IMR-90 (cell line): ENCODE measurements at regions not wholly inside any gene's neighbourhood (a gene's known extent, or its start where the extent isn't known, plus 50 kb on each side); places are given as distances from the start of the nearest gene placed in this dataset.

Experiments used
- ATAC-seq: fragments of 200-7000 bp; cut with Tn5 transposase; 2 replicates; pipeline ENCODE4 v1.9.1; 2020; ENCODE audit warnings: low read depth, mild to moderate bottlenecking, moderate library complexity
- BruUV-seq: library from RNA; stranded (reverse); fragments of 400-500 nt; replicated peaks from 2 replicates; lab custom pipeline; 2021; lab: Mats Ljungman, UMichigan
- CTCF ChIA-PET: fragments of 300-600 bp; formaldehyde crosslinking; extraction: SDS; loops from one replicate; lab custom pipeline; 2021; ENCODE audit warnings: antibody characterized with exemption; lab: Yijun Ruan, JAX
- POLR2A ChIA-PET: fragments of 300-600 bp; sonication (Branson Sonifier 250); formaldehyde crosslinking; loops from one replicate; lab custom pipeline; 2022; ENCODE audit warnings: antibody characterized with exemption; ENCODE audit not compliant: unreplicated experiment; lab: Charles Lee
- DNase-seq: peaks from one replicate; pipeline ENCODE4 v3.0.0; 2013
- H2AFZ ChIP-seq: replicated peaks from 2 replicates; pipeline ENCODE3; 2013; ENCODE audit warnings: low read length, mild to moderate bottlenecking; ENCODE audit not compliant: poor library complexity
- H2AK5ac ChIP-seq: 2 replicates; pipeline ENCODE4 v1.6.1; 2013; ENCODE audit warnings: low read depth, low read length, inconsistent platforms
- H2AK9ac ChIP-seq: replicated peaks from 2 replicates; pipeline ENCODE3; 2013; ENCODE audit warnings: mild to moderate bottlenecking, low read depth, low read length, moderate library complexity; ENCODE audit not compliant: poor library complexity
- H2BK120ac ChIP-seq: 2 replicates; pipeline ENCODE4 v1.6.1; 2013; ENCODE audit warnings: low read depth, low read length, inconsistent platforms
- H2BK15ac ChIP-seq: 3 replicates; pipeline ENCODE4 v1.6.1; 2013; ENCODE audit warnings: low read depth, low read length, inconsistent platforms
- H2BK20ac ChIP-seq: 2 replicates; pipeline ENCODE4 v1.6.1; 2013; ENCODE audit warnings: low read depth, mild to moderate bottlenecking, inconsistent platforms, low read length, moderate library complexity
- H2BK5ac ChIP-seq: 2 replicates; pipeline ENCODE4 v1.6.1; 2013; ENCODE audit warnings: mild to moderate bottlenecking, low read depth, low read length, inconsistent platforms; ENCODE audit not compliant: poor library complexity, severe bottlenecking
- H3K14ac ChIP-seq: replicated peaks from 2 replicates; pipeline ENCODE4 v1.6.1; 2013; ENCODE audit warnings: low read depth, low read length, inconsistent platforms
- H3K18ac ChIP-seq: 2 replicates; pipeline ENCODE4 v1.6.1; 2013; ENCODE audit warnings: low read depth, low read length, control low read depth
- H3K23ac ChIP-seq: 2 replicates; pipeline ENCODE4 v1.6.1; 2013; ENCODE audit warnings: low read depth, low read length, inconsistent platforms
- H3K27ac ChIP-seq: 2 replicates; pipeline ENCODE4 v1.5.1; 2013; ENCODE audit warnings: mild to moderate bottlenecking, control low read depth, low read length; ENCODE audit not compliant: insufficient read depth
- H3K27me3 ChIP-seq: 2 replicates; pipeline ENCODE4 v1.6.1; 2013; ENCODE audit warnings: low read length; ENCODE audit not compliant: control insufficient read depth, insufficient read depth
- H3K36me3 ChIP-seq: 2 replicates; pipeline ENCODE4 v1.6.1; 2013; ENCODE audit warnings: low read length, mixed read lengths; ENCODE audit not compliant: control insufficient read depth, insufficient read depth
- H3K4ac ChIP-seq: 2 replicates; pipeline ENCODE4 v1.6.1; 2013; ENCODE audit warnings: low read depth, low read length, inconsistent platforms
- H3K4me1 ChIP-seq: 2 replicates; pipeline ENCODE4 v1.6.1; 2013; ENCODE audit warnings: low read length, mixed read lengths; ENCODE audit not compliant: control insufficient read depth, insufficient read depth
- H3K4me2 ChIP-seq: 2 replicates; pipeline ENCODE4 v1.6.1; 2013; ENCODE audit warnings: low read depth, mild to moderate bottlenecking, control low read depth, low read length, moderate library complexity
- H3K4me3 ChIP-seq: 2 replicates; pipeline ENCODE4 v1.5.1; 2013; ENCODE audit warnings: low read depth, mild to moderate bottlenecking, control low read depth, low read length, moderate library complexity; ENCODE audit not compliant: insufficient read depth
- H3K56ac ChIP-seq: 2 replicates; pipeline ENCODE4 v1.6.1; 2013; ENCODE audit warnings: low read length, inconsistent platforms; ENCODE audit not compliant: insufficient read depth; ENCODE audit errors: extremely low read depth
- H3K79me1 ChIP-seq, 2 experiments: 2 replicates each; pipeline ENCODE4 v1.6.1; 2013; ENCODE audit warnings: low read length in 2 of 2, inconsistent platforms in 1 of 2, low read depth in 1 of 2
- H3K9ac ChIP-seq: 2 replicates; pipeline ENCODE4 v1.6.1; 2013; ENCODE audit warnings: low read depth, low read length, control low read depth
- H3K9me1 ChIP-seq: 2 replicates; pipeline ENCODE4 v1.6.1; 2013; ENCODE audit warnings: low read length, inconsistent platforms; ENCODE audit not compliant: insufficient read depth
- H3K9me3 ChIP-seq: 2 replicates; pipeline ENCODE4 v1.6.1; 2013; ENCODE audit warnings: low read length; ENCODE audit not compliant: control insufficient read depth, insufficient read depth
- H4K20me1 ChIP-seq: 2 replicates; pipeline ENCODE4 v1.6.1; 2013; ENCODE audit warnings: low read length, inconsistent platforms; ENCODE audit not compliant: insufficient read depth
- H4K5ac ChIP-seq: 2 replicates; pipeline ENCODE4 v1.6.1; 2013; ENCODE audit warnings: mild to moderate bottlenecking, low read depth, low read length, control low read depth
- H4K8ac ChIP-seq, 2 experiments: 2 replicates each; pipeline ENCODE4 v1.6.1; 2013; ENCODE audit warnings: low read depth in 2 of 2, low read length in 2 of 2, control low read depth in 1 of 2, inconsistent platforms in 1 of 2
- H4K91ac ChIP-seq: 2 replicates; pipeline ENCODE4 v1.6.1; 2013; ENCODE audit warnings: low read depth, low read length, inconsistent platforms; ENCODE audit not compliant: insufficient read depth
- MAFK ChIP-seq: IDR thresholded peaks from 2 replicates; pipeline ENCODE4 v1.6.1; 2012; ENCODE audit warnings: low read depth, low read length, improper control_type of control experiment
- RAD21 ChIP-seq: IDR thresholded peaks from 2 replicates; pipeline ENCODE4 v1.6.1; 2012; ENCODE audit warnings: low read length, improper control_type of control experiment
- WGBS, 2 experiments: methylation state at CpG; one replicate each; pipeline versions ENCODE4 v1.1.5 to v1.1.7; 2013; ENCODE audit warnings: missing lambda C conversion rate in 2 of 2; ENCODE audit not compliant: insufficient read length in 1 of 2; ENCODE audit errors: extremely low coverage in 2 of 2; 5-methylcytosine and 5-hydroxymethylcytosine counted together
- dilution Hi-C: fragments of 300-500 bp; cut with HindIII; formaldehyde crosslinking; loops from one replicate; pipeline ENCODE4 v1.14.3; 2018; ENCODE audit warnings: low sequenced_read_pairs; ENCODE audit not compliant: unreplicated experiment
- in situ Hi-C: fragments of 300-500 bp; cut with MboI; formaldehyde crosslinking; loops from 3 replicates; pipeline ENCODE4 v1.14.3; 2019; ENCODE audit warnings: low sequenced_read_pairs, inconsistent platforms, mixed read lengths
- intact Hi-C: fragments of 100-400 bp; cut with micrococcal nuclease; formaldehyde crosslinking; loops from 2 replicates; pipeline ENCODE4 v1.10.0; 2022

DNA sequence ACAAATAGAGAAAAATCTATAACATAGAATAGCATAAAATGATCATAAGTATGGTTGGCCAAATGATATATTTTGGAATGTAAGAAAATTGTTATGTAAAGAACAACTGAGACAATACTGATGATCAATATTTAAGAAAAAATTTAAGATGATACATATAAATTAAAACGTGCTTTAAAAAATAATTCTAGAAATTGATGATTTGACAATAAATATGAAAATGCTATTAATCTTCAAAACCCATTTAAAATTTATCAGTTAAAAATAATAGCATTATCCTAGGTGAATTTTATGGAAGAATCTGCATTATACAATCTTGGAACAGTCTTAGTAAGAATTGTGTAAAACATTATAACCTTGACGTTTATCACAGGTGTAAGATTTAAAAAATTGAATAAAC lies 95.1 kb upstream of the DACH1 start:
- no peaks in the 10 kb centered on the region for H3K79me1 ChIP-seq
- ATAC-seq (no peak), DNase-seq (no peak)
- H2BK5ac ChIP-seq, result no peak overlapping the region
- H4K5ac ChIP-seq, result no peak overlapping the region
- H3K4ac ChIP-seq, result no peak overlapping the region
- no peak overlapping the region for H3K27ac ChIP-seq
- dilution Hi-C loops (no loop called here), in situ Hi-C loops (no loop called here), intact Hi-C loops (no loop called here)
- H2AK5ac ChIP-seq, result no peak overlapping the region
- H3K56ac ChIP-seq, result no peak overlapping the region
- H2BK20ac ChIP-seq, result no peak overlapping the region
- no peaks in the 10 kb centered on the region for H3K9me1 ChIP-seq
- H3K9ac ChIP-seq, result no peak overlapping the region
- no TSS peak for BruUV-seq
- no peak overlapping the region for H3K18ac ChIP-seq
- H3K4me2 ChIP-seq, result no peak overlapping the region
- TF ChIP-seq RAD21 (no peak), MAFK (peak; percentile 56)
- H2AK9ac ChIP-seq, result no peak overlapping the region
- WGBS, 2 experiments, result no CpG with 5 or more reads among the region's 2 CpGs
- no peak overlapping the region for H2BK15ac ChIP-seq
- H4K91ac ChIP-seq, result no peak overlapping the region
- no peaks in the 10 kb centered on the region for H3K27me3 ChIP-seq
- no peaks in the 10 kb centered on the region for H3K36me3 ChIP-seq
- CTCF ChIA-PET, result no interaction called here
- no peaks in the 10 kb centered on the region for H3K4me1 ChIP-seq
- no peak overlapping the region for H3K4me3 ChIP-seq
- no peaks in the 10 kb centered on the region; the same call in 1 of the 2 replicates for H3K9me3 ChIP-seq
- no peaks in the 10 kb centered on the region for H4K20me1 ChIP-seq
- H3K14ac ChIP-seq, result no peak overlapping the region
- POLR2A ChIA-PET, result no interaction called here
- no peak overlapping the region for H3K23ac ChIP-seq
- H4K8ac ChIP-seq, result no peak overlapping the region
- H2AFZ ChIP-seq, result no peak overlapping the region
- H2BK120ac ChIP-seq, result no peak overlapping the region
